Activated T-helper 2 cell treated with anti-CD3 and anti-CD28 coated beads, Interferon-gamma antibody, Interleukin-2, Interleukin-4, amounts not matched to agents 10 μg/mL and 5 μg/mL and 100 μg/mL, durations not matched to agents 14 hours and 24 hours and 36 hours (primary cell): ENCODE measurements at regions not wholly inside any gene's neighbourhood (a gene's known extent, or its start where the extent isn't known, plus 50 kb on each side); places are given as distances from the start of the nearest gene placed in this dataset.

ENCODE experiments used
- DNase-seq: peaks from one replicate; pipeline ENCODE4 v3.0.0; 2021; ENCODE audit warnings: low spot score
- H3K27ac Mint-ChIP-seq: one replicate; pipeline ENCODE4 v1.8.0; 2021; ENCODE audit warnings: mixed read lengths
- H3K27me3 Mint-ChIP-seq: one replicate; pipeline ENCODE4 v1.8.0; 2021; ENCODE audit warnings: low read depth, mixed read lengths
- H3K36me3 Mint-ChIP-seq: one replicate; pipeline ENCODE4 v1.8.0; 2021; ENCODE audit warnings: low read depth, mixed read lengths
- H3K4me1 Mint-ChIP-seq: one replicate; pipeline ENCODE4 v1.8.0; 2021; ENCODE audit warnings: low read depth, mixed read lengths
- H3K4me3 Mint-ChIP-seq: one replicate; pipeline ENCODE4 v1.8.0; 2021; ENCODE audit warnings: low read depth, mild to moderate bottlenecking, moderate library complexity, mixed read lengths
- H3K9me3 Mint-ChIP-seq: one replicate; pipeline ENCODE4 v1.8.0; 2021; ENCODE audit warnings: mixed read lengths
- intact Hi-C: fragments of 100-400 bp; cut with micrococcal nuclease; formaldehyde crosslinking; loops from one replicate; pipeline ENCODE4 v1.15.1; 2023

DNA sequence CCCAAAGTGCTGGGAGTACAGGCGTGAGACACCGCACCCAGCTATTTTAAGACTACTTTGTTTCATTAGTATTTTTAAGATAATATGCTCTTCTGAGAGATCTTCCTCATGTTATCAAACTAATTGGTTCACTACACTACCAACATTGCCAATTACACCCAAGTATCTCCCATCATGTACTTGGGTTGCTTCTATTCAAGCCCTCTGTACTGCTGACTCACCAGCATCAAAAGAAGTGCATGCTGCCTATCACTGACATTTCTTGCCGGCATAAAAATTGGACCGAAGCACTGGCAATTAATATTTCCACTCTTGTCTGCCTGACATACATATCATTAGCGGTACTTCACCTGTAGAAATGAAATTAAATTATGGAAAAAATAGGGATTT lies 164.2 kb upstream of the NBEA start:
- DNase-seq = no peak
- no peaks in the 10 kb centered on the region for H3K9me3 Mint-ChIP-seq
- H3K4me1 Mint-ChIP-seq = no peaks in the 10 kb centered on the region
- intact Hi-C loops = no loop called here
- no peaks in the 10 kb centered on the region for H3K27me3 Mint-ChIP-seq
- H3K4me3 Mint-ChIP-seq = no peak overlapping the region
- no peaks in the 10 kb centered on the region for H3K36me3 Mint-ChIP-seq
- no peak overlapping the region for H3K27ac Mint-ChIP-seq

GRCh38 chr13:34779171-34779570 lies 162.9 kb upstream of the NBEA start:
- Mint-ChIP-seq H3K4me1 (no peaks in the 10 kb centered on the region), H3K27ac (no peak overlapping the region), H3K36me3 (no peaks in the 10 kb centered on the region), H3K27me3 (no peaks in the 10 kb centered on the region), H3K4me3 (no peak overlapping the region), H3K9me3 (no peaks in the 10 kb centered on the region)
- intact Hi-C loops = no loop called here
- DNase-seq = no peak

- intact Hi-C loops = no loop called here
- no peaks in the 10 kb centered on the region for H3K4me1 Mint-ChIP-seq
- H3K27me3 Mint-ChIP-seq = no peaks in the 10 kb centered on the region
- H3K9me3 Mint-ChIP-seq = peaks cover 11% of the 10 kb centered on the region
- H3K4me3 Mint-ChIP-seq = no peak overlapping the region
- no peak for DNase-seq
- no peak overlapping the region for H3K27ac Mint-ChIP-seq
- H3K36me3 Mint-ChIP-seq = no peaks in the 10 kb centered on the region
These were observed 148.8 kb upstream of the NBEA start for GRCh38 chr13:34793301-34793700.

DNA sequence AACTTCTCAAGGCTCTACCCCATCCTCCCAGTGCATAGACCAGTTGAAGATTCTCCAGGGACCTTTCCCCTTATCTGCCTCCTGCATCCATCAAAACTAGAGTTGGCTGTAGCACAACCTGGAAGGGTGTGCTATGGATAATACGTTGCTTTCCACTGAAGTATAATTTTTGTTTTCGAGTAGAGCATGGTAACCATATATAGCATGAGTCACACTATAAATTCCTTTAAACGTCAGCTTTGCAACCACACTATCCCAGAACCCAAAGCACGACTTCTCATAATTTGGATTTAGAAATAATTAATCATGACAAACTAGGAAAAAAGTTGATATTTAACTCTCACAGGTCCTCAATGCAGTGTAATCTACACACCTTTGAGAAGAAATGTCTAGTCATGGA lies 138.3 kb upstream of the NBEA start:
- H3K9me3 Mint-ChIP-seq = peaks cover 5% of the 10 kb centered on the region
- no peak for DNase-seq
- no peaks in the 10 kb centered on the region for H3K27me3 Mint-ChIP-seq
- intact Hi-C loops = no loop called here
- H3K4me1 Mint-ChIP-seq = no peaks in the 10 kb centered on the region
- no peaks in the 10 kb centered on the region for H3K36me3 Mint-ChIP-seq
- H3K27ac Mint-ChIP-seq = no peak overlapping the region
- no peak overlapping the region for H3K4me3 Mint-ChIP-seq

DNA sequence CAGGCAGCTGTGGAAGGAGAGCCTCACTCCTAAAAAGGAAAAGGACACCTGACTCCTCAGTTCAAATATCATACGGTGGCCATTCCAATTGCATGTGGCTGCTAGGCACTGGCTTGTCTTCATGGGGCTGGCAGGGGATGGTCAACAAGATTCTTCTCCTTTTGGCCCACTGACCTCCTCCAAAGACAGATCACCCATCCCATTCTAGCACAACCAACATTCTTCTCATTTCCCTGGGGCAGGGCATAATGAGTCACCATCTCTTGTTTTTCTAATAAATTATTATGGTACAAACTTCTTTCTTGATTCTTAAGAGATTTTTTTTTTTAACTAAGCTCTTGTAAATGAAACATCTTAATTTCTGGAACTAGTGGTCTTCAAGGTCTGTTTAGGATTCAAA lies 136.7 kb upstream of the NBEA start:
- DNase-seq = no peak
- H3K4me3 Mint-ChIP-seq = no peak overlapping the region
- intact Hi-C loops = no loop called here
- H3K27me3 Mint-ChIP-seq = no peaks in the 10 kb centered on the region
- peaks cover 5% of the 10 kb centered on the region for H3K9me3 Mint-ChIP-seq
- H3K4me1 Mint-ChIP-seq = no peaks in the 10 kb centered on the region
- H3K27ac Mint-ChIP-seq = no peak overlapping the region
- H3K36me3 Mint-ChIP-seq = no peaks in the 10 kb centered on the region

GRCh38 chr13:34808649-34809048 lies 133.4 kb upstream of the NBEA start:
- H3K9me3 Mint-ChIP-seq = peaks cover 19% of the 10 kb centered on the region
- H3K27ac Mint-ChIP-seq = no peak overlapping the region
- no peak overlapping the region for H3K4me3 Mint-ChIP-seq
- intact Hi-C loops = no loop called here
- DNase-seq = no peak
- H3K27me3 Mint-ChIP-seq = no peaks in the 10 kb centered on the region
- no peaks in the 10 kb centered on the region for H3K4me1 Mint-ChIP-seq
- no peaks in the 10 kb centered on the region for H3K36me3 Mint-ChIP-seq

DNA sequence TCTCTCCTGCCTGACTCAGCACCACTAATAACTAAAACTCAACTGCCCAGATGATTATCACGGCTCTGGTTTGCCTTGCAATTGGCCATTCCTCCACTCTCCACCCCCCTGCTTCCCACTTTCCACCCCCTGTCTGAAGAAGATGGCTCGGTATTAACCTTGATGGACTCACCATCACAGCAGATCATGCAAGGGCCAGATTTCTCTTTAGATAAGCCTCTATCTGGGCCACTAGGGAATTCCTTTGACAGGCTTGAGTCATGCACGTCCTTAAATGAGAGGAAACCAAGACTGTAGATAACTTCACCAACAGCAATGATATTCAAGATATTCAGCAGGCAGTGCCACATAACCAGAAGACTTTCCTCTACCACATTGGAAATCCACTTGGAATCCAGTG lies 131.1 kb upstream of the NBEA start:
- H3K27ac Mint-ChIP-seq = no peak overlapping the region
- DNase-seq = no peak
- no peaks in the 10 kb centered on the region for H3K27me3 Mint-ChIP-seq
- H3K4me3 Mint-ChIP-seq = no peak overlapping the region
- intact Hi-C loops = no loop called here
- peaks cover 19% of the 10 kb centered on the region for H3K9me3 Mint-ChIP-seq
- H3K36me3 Mint-ChIP-seq = no peaks in the 10 kb centered on the region
- no peaks in the 10 kb centered on the region for H3K4me1 Mint-ChIP-seq

GRCh38 chr13:34815526-34815925 lies 126.5 kb upstream of the NBEA start:
- DNase-seq = no peak
- Mint-ChIP-seq H3K4me1 (no peaks in the 10 kb centered on the region), H3K27me3 (no peaks in the 10 kb centered on the region), H3K36me3 (no peaks in the 10 kb centered on the region), H3K4me3 (no peak overlapping the region), H3K9me3 (peaks cover 19% of the 10 kb centered on the region), H3K27ac (no peak overlapping the region)
- intact Hi-C loops = no loop called here

- peaks cover 17% of the 10 kb centered on the region for H3K9me3 Mint-ChIP-seq
- intact Hi-C loops = no loop called here
- DNase-seq = no peak
- H3K27me3 Mint-ChIP-seq = no peaks in the 10 kb centered on the region
- H3K36me3 Mint-ChIP-seq = no peaks in the 10 kb centered on the region
- H3K4me1 Mint-ChIP-seq = no peaks in the 10 kb centered on the region
- H3K27ac Mint-ChIP-seq = no peak overlapping the region
- H3K4me3 Mint-ChIP-seq = no peak overlapping the region
These were observed 125.7 kb upstream of the NBEA start for GRCh38 chr13:34816245-34816884.

- no peaks in the 10 kb centered on the region for H3K27me3 Mint-ChIP-seq
- no peak overlapping the region for H3K27ac Mint-ChIP-seq
These were observed 125.0 kb upstream of the NBEA start for GRCh38 chr13:34816908-34817665.

GRCh38 chr13:34822650-34823049 lies 119.4 kb upstream of the NBEA start:
- H3K36me3 Mint-ChIP-seq = no peaks in the 10 kb centered on the region
- intact Hi-C loops = no loop called here
- no peak overlapping the region for H3K27ac Mint-ChIP-seq
- no peaks in the 10 kb centered on the region for H3K9me3 Mint-ChIP-seq
- no peak for DNase-seq
- no peaks in the 10 kb centered on the region for H3K27me3 Mint-ChIP-seq
- H3K4me3 Mint-ChIP-seq = no peak overlapping the region
- H3K4me1 Mint-ChIP-seq = no peaks in the 10 kb centered on the region

More at GRCh38 chr13:34816908-34817665, 125.0 kb upstream of the NBEA start:
- DNase-seq = no peak
- Mint-ChIP-seq H3K9me3 (peaks cover 10% of the 10 kb centered on the region), H3K36me3 (no peaks in the 10 kb centered on the region), H3K4me3 (no peak overlapping the region), H3K4me1 (no peaks in the 10 kb centered on the region)
- intact Hi-C loops = no loop called here

DNA sequence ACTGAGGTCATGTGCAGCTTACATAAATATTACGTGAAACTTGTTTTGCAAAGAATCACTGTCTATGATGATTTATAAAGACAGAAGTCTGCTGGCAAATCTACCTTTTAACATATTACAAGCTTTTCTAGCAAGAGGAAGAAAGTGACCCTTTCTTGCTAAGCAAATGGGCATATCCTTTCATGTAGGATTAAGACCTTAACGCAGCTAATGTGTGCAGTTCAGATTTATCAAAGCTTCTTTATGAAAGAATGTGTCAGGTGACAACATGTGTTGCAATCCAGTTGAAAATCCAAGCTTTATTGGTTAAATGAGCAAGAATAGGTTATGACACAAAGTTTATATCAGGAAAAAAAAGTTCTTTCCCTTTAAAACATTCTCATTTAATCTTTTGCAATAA lies 115.6 kb upstream of the NBEA start:
- no peaks in the 10 kb centered on the region for H3K36me3 Mint-ChIP-seq
- no peaks in the 10 kb centered on the region for H3K27me3 Mint-ChIP-seq
- no peaks in the 10 kb centered on the region for H3K9me3 Mint-ChIP-seq

GRCh38 chr13:34833562-34834182 lies 108.4 kb upstream of the NBEA start:
- intact Hi-C loops = loop anchor here (5.0 kb wide), 1 partner anchor 324 kb away; no protein-coding TSS in a partner anchor
- H3K4me1 Mint-ChIP-seq = no peaks in the 10 kb centered on the region
- no peaks in the 10 kb centered on the region for H3K27me3 Mint-ChIP-seq
- no peak overlapping the region for H3K27ac Mint-ChIP-seq
- H3K36me3 Mint-ChIP-seq = no peaks in the 10 kb centered on the region
- no peak overlapping the region for H3K4me3 Mint-ChIP-seq
- peaks cover 3% of the 10 kb centered on the region for H3K9me3 Mint-ChIP-seq
- no peak for DNase-seq

More for the DNA sequence above, 115.6 kb upstream of the NBEA start:
- Mint-ChIP-seq H3K27ac (no peak overlapping the region), H3K4me3 (no peak overlapping the region), H3K4me1 (no peaks in the 10 kb centered on the region)
- intact Hi-C loops = no loop called here
- no peak for DNase-seq
